Inflammatory macrophage (primary cell): ENCODE measurements at regions not wholly inside any gene's neighbourhood (a gene's known extent, or its start where the extent isn't known, plus 50 kb on each side); places are given as distances from the start of the nearest gene placed in this dataset.
"Not testable (repeated sequence)": the region's sequence is repeated elsewhere in the genome, so short reads cannot be mapped to it uniquely, and the experiment has no call there.

Source experiments
- DNase-seq, 2 donors: peaks; one replicate each; pipeline ENCODE4 v3.0.0-alpha.2; 2020 to 2022

DNA sequence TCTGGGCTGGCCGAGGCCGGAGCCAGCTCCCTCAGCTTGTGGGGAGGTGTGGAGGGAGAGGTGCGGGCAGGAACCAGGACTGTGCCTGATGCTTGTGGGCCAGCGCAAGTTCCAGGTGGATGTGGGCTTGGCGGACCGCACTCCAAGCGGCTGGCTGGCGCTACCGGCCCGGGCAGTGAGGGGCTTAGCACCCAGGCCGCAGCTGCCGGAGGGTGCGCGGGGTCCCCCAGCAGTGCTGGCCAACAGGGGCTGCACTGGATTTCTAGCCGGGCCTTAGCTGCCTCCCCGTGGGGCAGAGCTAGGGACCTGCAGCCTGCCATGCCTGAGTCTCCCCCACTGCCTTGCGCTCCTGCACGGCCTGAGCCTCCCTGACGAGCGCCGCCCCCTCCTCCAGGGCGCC is 242.8 kb downstream of the CCSER2 start:
- no peak for DNase-seq

DNA sequence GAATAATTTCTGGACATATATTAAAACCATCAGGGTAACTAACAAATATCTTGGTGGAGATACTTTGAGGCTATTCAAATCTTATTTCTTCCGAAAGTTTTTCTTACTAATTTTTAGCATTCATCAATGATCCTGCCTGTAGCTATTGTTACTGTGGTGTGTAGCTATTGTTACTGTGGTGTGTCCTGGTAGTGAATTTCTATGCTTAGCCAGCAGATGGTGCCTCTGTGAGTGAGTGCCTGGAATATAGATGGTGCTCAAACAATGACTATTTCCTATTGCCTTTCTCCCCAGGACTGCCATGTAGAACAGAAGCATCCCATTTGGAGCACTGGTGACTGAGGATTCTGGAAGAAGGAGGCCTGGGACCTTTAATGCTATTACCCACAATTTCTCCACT is 245.7 kb downstream of the CCSER2 start:
- DNase-seq = no peak

DNA sequence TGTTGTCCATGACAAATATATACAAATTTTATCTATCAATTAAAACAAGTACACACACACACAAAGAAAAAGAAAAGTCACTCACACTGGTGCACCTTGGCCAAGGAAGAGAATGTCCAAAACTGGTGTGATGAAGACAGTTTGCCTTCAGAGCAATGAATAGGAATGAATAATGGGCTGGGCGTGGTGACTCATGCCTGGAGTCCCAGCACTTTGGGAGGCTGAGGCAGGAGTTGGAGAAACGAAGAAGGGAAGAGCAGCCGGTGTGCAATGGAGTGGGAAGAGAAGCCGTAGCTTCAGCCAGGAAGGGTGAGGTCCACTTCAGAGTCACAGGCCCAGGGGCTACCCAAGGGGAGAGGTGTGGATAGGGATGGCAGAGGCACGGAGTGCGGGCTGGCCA is 253.6 kb downstream of the CCSER2 start:
- no peak for DNase-seq

DNA sequence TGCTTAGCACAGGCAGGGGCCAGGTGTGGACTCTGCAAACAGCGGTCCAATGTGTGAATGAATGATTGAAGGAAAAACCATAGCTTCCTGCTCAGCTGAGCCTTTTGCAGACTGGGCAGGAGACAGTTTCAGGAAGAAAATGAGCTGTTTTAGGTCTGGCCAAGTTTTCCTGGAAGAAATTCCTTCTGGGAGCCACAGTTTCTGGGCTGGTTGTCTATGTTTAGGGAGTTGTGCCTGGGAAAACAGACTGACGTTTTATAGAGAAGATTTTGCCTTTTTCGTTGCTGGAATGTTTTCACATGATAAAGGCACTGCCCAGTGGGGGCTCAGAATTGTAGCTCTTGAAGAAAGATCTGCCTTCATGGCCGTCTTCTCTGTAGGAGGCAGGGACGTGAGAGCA is 255.1 kb downstream of the CCSER2 start:
- no peak for DNase-seq

DNA sequence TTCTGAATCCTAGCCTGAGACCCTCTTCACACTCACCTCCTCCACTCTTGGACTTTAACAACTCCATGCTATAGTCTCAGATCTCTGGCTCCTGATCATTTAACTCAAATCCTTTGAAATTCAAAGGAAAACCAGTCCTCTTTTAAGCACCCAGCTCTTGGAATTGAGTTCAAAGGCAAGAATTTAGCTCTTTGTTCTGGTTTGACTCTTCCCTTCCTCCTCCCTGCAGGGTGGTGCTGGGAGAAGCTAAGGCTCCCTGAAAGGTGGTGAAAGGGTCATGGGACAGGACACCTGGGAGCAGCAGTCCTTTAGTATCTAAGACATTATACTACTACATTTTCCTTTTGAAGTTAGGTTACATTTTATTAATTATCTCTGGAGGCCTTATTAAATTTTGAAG is 259.4 kb downstream of the CCSER2 start:
- DNase-seq = no peak

DNA sequence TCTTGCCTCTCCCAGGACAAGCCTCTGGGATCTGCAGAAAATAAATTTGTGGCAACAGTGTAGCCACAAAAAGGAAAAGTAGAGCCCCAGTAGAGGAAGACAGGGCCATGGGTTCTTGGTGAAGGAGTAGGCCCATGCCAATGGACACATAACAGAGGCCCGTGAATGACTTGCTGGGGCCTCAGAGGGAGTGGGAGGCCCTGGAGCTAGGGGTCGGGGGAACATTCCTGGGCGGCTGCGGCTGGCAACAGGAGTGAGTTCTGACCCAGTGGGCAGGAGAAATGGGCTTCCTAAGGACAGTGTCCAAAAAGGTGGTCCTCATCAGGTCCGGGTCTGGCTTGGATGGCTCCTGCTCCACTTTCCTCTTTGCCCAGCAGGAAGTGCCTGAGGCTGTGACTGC is 260.0 kb downstream of the CCSER2 start:
- no peak for DNase-seq

DNA sequence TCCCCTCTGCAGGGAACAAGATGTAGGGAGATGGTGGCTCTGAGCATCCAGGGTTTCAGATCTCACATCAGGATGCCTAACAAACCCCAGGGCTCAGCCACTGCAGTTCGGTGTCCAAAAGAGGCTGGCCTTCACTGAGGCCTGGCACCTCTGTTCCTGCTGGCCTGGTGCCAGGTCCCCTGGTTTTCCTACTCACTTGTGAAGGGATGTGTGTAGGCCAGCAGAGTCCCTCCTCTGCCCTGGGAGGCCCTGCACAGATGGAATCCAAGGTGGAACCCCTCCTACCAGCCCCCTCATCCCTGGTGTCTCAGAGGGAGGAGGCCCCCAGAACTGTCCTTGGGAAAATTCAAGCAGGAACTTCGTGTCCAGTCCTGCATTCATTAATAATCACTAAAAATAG is 260.6 kb downstream of the CCSER2 start:
- DNase-seq = no peak

DNA sequence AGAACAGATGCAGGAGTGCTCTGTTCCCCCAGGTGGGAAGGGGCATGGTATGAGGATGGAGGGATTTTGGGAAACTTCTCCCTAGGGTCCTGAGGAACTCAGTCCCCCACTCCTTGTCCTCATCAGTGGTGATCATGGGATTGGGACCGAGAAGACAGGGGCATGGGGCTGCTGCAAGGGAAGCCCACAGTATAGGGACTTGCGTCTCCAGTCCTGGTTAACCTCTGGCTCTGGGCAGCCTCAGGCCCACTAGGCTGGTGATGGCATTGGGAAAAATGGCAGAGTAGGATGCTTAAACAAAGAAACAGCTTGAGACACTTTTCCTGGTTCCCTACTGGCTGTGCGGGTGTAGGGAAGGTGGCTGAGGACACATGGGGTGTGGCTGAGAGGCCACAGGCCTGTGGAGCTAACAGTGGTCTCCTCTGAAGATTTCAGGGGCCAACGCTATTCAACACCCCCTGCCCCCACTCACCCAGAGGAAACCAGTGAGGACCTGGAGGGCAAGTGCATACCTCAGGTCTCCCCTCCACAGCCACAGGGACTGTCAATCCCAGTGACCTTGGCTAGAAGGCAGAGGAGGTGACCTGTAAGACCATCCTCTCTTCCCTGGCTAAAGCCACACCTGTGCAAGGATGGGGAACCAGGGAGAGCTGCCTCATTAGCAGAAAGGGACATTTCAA is 261.3 kb downstream of the CCSER2 start:
- DNase-seq = no peak

DNA sequence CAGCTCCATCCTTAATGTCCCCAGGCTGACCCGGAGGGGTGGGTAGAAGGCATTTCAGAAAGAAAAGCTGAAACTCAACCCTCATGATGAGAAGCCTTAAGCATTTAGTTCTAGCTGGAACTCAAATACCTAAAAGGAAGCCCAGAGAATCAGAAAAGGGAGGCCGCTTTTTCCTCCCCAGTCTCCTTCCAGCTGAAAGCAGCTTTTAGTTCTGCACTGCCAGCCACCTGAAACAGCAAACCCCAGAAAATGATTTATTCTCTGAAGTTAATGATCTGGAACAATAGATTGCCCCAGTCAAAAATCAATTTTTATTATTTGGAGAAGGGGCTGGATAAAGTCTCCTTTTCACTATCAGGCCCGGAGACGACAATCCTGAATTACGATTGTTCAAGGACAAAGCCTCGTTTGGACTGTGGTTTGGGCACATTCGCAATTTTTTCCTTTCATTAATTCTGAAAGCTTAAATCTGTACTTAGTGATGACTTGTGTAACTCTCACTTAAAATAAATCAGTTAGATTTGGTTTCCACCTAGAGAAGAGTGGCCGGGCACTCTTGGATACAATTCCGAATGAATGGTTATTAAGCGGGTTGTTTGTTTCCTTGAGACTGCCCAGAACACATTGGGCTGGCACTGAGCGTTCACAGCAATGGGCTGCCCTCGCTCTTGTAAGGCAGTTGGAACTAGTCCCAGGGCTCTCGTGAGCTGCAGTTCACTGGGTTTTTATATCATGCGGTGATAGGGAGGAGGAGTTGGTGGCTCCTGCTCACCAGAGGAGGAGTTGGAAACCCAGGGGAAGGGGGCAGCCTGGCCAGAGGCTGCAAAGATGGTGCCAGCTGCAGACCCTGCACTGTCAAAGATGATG is 262.2 kb downstream of the CCSER2 start:
- DNase-seq = no peak

DNA sequence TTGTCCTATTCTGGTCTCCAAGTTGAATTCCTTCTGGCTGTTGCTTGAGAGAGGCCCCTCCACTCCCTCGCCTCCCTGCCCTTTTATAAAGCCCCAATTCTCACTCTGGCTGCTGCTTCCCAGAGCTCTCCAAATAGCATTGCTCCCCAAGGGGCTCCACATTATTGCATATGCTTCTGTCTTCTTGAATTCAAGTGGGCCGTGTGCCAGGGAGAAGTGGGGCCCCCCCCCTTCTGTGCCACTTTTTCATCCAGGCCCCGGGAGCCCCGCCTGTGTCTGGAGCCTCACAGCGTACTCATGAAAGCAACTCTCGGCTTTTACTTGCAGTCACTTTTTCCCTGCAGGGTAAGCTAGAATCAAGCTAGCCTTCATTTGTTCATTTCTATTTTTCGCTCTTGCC is 265.1 kb downstream of the CCSER2 start:
- DNase-seq = no peak

DNA sequence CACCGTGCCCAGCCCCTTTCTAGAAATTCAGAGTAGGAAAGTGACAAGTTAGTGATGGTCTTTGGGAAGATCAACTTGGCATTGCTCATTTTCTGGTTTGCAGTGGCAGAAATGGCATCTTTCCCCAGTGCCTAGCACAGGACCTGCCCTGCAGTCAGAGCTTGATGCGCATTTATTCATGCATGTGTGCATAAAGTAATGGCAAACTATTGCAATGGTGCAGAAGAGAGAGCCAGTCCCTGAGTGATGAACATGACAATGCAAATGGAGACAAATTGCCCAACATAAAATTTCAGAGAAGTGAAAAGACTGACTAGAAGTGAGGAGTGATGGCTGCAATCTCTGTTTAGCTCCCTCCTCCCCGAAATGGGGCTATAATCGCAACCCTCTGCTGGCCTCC is 268.2 kb downstream of the CCSER2 start:
- no peak for DNase-seq

DNA sequence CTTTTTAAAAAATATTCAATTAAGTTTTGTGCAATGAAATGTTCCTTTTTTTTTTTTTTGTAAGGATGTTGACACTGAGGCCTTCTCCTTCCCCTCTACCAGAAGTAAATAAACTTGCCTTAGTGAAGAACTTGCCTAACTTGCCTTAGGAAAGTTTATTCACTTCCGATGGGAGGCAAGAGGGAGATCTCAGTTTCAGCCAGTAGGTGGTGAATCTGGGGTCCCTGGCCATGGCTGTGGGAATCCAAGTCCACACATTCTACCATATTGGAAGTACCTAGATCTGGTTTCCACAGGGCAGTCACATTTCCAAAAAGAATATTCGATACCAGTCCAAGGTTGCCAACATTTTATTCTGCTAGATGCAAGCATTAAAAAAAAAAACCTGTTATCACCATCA is 270.9 kb downstream of the CCSER2 start:
- DNase-seq = no peak

DNA sequence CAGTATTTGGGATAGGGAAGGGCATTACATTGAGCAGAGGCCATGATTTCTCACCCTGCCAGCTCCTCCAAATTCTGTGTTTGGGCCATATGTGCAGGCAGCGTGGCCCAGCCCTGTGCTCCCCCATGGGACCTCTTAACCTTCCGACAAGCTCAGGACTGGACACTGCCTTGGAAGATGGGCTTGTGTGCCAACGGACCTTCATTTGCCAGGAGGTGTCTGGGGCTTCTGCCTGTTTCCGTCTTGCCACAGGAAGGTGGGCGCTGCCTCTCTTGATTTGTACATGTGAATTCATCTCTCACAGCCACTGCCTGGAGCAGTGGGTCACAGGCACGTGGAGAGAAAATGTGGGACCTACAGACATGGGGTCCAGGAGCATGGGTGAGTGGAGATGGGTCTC is 272.6 kb downstream of the CCSER2 start:
- DNase-seq = no peak

DNA sequence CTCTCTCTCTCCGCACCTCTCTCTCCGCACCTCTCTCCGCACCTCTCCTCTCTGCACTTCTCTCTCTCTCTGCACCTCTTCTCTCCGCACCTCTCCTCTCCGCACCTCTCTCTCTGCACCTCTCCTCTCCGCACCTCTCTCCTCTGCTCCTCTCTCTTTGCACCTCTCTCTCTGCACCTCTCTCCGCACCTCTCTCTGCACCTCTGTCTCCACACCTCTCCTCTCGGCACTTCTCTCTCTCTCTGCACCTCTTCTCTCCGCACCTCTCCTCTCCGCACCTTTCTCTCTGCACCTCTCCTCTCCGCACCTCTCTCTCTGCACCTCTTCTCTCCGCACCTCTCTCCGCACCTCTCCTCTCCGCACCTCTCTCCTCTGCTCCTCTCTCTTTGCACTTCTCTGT is 274.2 kb downstream of the CCSER2 start:
- DNase-seq = not testable (repeated sequence)

DNA sequence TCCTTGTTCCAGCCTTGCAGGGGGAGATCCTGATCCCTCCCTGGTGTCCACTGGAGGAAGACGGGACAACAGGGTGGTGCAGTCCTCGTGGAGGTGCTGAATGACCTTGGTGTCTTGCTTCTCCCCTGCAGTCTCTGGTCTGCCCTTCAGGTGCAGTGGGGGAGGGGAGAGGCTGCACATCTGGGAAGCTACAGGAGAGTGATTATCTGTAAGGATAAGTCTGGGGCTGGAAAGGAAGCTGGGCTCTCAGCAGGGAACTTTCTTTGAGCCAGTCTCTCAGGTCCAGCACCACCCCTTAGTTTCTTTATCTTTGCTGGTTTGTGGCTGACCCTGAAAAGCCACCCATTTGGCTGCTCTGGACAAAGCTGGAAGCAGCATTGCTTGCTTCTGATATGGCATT is 275.6 kb downstream of the CCSER2 start:
- DNase-seq = no peak

DNA sequence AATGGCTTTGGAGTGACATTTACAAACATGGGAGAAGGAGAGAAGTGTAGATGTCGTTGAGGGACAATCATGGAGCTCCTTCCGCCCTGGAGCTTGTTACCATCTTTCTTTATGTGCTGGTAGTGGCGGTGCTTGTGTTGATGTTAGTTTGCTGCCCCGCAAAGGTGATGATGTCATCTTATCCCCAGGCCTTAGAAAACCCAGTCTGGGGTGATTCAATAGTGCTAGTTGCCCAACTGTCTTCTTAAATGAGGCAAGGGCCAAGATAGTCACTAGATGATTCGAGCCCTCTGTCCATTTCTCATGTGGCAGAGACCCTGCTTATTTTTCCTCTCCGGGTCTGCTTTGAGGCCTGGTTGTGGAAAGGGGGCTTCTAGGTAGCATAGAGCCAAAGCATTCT is 277.4 kb downstream of the CCSER2 start:
- no peak for DNase-seq

DNA sequence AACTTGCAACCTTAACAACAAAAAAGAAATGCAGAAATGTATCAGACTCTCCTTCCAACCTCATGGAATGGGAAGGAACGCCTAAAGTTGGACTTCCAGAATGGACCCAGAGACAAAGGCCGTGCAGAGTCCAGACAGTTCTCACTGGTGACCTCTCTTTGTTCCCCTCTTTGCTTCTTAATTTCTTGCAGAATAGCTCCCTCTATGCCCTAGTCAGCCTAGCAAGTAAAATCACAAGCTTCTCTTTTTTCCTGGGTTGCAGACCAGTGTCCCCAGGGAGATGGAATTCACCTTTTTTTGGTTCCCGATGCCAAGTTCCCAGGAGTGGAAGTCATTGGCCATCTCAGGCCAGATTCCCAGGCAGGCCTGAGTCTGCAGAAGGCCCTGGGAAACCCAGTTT is 278.0 kb downstream of the CCSER2 start:
- no peak for DNase-seq

DNA sequence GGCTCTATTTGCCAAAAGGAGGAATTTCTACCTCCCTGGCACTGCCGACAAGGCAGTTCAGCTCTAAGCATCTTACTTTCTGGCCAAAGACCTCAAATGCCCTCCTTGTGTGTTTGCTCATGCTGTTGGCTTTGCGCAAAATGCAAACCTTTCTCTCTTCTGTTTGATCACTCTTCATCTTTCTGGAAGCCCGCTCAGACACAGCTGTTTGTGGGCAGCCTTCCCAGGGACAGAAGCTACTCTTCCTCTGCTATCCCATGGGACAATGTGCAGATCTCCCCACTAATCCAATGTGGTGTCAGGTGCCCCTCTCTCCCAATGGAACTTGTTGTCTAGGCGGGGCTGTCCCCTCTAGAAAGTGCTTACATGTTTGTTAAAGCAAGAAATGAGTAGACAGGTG is 278.7 kb downstream of the CCSER2 start:
- DNase-seq = no peak

DNA sequence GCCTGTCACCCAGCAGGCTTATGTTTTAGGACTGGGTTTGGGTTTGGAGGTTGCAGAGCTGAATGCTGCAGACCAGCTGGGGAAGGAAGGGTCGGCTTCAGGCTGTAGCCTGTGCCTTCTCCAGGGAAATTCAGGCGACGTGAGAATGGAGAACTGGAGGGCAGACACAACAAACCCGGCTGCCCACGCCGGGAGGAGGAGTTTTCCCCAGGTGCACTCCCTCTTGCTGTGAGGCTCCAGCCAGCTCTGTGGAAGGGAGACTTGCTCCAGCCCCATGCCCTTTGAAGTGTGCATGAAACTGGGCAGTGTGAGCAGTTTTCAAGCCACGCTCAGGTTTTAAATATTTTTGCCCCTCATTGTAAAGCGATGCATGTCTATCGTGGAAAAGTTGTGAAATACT is 279.1 kb downstream of the CCSER2 start:
- no peak for DNase-seq

DNA sequence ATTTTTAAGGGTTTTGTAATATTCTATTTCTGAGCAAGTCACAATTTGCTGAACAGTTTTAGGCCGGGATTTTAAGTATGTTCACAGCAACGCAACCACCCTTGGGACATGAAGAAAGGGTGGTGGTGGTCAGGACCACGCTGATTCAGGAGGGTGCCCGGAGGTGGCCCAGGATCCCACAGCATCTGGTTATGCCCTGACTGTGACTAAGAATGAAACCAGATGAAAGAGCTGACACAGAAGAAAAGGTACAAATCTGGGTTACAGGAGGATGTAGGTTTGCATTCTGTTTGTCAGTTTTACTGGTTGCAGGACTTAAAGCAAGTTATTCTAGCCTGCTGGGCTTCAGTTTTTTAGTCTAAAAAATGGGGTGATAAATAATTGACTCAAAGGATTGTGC is 279.7 kb downstream of the CCSER2 start:
- DNase-seq = no peak

DNA sequence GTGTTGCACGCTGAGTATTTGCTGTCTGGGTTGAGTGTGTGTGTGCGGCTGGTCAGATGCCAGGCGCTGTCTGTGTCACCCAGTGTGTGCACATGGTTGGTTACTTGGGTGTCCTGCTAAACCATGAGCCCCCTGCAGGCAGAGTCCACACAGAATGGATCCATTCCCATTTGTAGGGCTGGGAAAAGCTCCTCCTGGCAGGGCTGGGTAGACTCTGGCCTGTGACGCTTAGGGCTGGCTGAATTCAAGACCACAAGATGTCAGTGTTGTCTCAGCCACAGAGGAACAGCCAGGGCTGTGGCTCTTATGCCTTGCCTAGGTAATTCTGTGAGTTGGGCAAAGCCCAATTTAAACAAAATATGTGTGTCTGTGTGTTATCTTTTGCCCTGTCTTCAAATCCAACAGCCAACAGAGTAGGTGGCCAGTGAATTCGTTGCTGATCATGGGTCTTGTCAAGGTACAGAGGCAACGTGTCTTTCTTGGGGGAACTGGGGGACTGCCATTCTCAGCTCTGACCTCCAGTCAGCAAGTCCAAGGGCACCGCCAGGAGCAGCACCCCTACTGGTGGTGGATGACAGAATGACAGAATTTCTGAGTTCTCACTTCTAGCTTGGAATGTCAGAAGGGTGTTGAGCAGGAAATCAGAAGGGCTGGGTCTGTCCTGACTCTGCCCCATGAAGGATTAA is 285.1 kb downstream of the CCSER2 start:
- no peak for DNase-seq

DNA sequence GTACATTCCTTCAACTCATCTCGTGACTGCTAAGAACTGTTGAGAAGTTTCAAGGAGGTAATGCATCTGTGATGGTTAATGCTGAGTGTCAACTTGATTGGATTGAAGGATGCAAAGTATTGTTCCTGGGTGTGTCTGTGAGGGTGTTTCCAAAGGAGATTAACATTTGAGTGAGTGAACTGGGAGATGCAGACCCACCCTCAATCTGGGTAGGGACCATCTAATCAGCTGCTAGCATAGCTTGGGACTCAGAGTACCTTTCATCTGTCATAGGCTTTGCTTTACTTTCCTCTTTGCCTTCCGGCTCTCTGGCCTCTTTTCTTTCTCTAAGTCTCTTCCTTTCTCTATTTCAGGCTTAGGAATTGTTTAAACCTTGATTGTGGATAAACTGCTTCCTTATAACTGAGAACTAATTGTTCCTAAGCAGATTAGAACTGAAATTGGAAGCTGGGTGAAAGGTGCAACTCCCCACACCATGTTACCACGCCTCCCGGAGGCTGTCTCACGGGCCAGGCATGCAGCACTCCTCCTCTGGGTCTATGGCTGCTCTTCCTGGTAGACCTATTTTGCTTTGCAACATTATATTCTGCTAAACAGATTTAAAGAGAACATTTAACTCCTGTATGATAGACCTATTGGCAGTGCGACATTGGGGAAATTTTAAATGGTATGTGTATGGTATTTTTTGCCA is 298.2 kb downstream of the CCSER2 start:
- DNase-seq = no peak

DNA sequence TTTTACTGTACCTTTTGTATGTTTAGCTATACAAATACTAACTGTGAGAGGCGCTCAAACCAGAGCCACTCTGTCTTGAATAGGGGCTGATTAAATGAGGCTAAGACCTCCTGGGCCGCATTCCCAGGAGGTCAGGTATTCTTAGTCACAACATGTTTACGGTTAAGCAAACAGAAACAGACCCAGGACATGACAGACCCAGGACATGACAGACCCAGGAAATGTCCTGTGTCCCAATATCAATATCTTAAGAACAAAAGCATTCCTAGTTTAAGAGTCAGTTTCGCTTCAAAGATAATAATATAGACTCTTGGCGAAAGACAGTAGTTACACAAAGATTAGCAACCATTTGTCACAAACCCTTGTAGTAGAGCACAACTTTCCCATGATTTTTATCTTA is 304.5 kb downstream of the CCSER2 start:
- no peak for DNase-seq
